ENCODE measurements at regions not wholly inside any gene's neighbourhood (a gene's known extent, or its start where the extent isn't known, plus 50 kb on each side); places are given as distances from the start of the nearest gene placed in this dataset.

DNA sequence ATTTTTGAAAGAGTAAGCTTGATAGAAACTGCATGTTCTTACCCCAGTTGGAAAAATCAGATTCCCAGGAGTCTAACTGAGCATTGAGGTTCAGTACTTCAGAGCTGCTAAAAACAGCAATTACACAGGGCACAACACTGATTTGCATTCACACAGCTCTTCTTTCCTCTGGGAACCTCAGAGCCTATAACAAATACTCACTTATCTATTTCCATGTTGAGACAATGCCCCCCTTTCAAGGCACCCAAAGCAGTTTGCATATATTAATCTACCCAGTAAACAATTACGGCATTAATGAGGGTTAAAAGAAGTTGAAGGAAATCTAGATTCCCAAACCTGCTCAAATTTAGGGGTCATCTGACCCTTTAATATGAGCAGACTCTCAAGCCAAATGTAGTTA lies 126.9 kb upstream of the SLC35F3 start:
- TF ChIP-seq, protein P1, sequence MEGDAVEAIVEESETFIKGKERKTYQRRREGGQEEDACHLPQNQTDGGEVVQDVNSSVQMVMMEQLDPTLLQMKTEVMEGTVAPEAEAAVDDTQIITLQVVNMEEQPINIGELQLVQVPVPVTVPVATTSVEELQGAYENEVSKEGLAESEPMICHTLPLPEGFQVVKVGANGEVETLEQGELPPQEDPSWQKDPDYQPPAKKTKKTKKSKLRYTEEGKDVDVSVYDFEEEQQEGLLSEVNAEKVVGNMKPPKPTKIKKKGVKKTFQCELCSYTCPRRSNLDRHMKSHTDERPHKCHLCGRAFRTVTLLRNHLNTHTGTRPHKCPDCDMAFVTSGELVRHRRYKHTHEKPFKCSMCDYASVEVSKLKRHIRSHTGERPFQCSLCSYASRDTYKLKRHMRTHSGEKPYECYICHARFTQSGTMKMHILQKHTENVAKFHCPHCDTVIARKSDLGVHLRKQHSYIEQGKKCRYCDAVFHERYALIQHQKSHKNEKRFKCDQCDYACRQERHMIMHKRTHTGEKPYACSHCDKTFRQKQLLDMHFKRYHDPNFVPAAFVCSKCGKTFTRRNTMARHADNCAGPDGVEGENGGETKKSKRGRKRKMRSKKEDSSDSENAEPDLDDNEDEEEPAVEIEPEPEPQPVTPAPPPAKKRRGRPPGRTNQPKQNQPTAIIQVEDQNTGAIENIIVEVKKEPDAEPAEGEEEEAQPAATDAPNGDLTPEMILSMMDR (IDR thresholded peaks at IDR 0.05): no peak
- no peak for TF ChIP-seq POLR2A (IDR thresholded peaks at IDR 0.05)
